Fibroblast of gingiva (primary cell): ENCODE measurements at regions not wholly inside any gene's neighbourhood (a gene's known extent, or its start where the extent isn't known, plus 50 kb on each side); places are given as distances from the start of the nearest gene placed in this dataset.
"Not testable (repeated sequence)": the region's sequence is repeated elsewhere in the genome, so short reads cannot be mapped to it uniquely, and the experiment has no call there.

Experiments used
- DNase-seq: peaks from one replicate; pipeline ENCODE4 v3.0.0-alpha.2; 2011; ENCODE audit warnings: low read depth

DNA sequence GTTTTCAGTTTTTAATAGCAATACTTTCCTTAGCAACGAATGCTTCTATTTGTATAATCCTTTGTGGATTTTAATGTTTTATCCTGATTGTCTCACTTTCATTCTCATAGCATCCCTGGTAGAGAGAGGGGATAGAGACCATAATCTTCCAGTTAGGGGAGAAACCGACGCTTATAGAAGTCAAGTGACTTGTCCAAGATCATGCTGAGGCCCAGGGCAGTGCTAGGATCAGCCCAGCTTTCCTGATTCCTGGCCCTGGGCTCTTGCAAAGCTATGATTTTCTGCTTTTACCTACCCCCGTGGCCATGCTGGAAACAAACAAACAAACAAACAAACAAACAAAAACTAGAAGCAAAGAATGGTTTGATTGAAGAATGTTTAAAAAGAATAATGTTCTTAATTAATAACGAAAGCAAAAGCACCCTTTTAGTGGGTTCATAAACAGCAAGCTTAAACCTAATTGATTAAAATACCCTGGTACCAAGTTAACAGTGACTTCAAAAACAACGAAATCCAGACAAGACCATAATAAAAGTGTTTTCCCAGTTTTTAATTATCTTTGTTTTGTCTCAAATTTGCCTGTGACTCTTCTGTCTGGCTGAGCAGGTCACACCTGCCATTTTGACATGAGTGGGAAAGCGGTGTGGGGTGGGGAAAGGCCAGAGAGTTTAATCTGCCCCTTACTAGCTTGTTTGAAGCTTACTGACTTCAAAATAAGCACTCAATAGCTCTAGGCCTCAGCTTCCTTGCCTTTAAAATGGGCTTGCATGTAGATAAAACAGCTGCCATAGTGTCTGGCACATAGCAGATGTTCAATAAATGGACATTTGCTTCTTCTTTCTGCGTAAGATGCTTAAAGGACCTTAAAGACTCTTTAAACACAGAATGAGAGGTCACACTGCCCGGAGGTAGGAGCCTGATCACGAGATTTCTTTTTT lies 116.6 kb upstream of the MYCN start:
- no peak for DNase-seq

DNA sequence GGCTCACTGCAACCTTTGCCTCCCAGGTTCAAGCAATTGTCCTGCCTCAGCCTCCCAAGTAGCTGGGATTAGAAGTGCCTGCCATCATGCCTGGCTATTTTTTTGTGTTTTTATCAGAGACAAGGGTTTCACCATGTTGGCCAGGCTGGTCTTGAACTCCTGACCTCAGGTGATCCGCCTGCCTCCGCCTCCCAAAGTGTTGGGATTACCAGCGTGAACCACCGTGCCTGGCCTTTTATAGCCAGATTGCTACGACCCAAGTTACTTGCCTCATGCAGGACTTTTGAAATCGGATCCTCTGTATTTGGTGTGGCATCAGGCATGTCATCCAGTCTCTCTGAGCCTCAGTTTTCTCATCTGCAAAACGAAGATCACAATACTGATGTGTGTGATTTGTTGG lies 115.9 kb upstream of the MYCN start:
- DNase-seq, result not testable (repeated sequence)

DNA sequence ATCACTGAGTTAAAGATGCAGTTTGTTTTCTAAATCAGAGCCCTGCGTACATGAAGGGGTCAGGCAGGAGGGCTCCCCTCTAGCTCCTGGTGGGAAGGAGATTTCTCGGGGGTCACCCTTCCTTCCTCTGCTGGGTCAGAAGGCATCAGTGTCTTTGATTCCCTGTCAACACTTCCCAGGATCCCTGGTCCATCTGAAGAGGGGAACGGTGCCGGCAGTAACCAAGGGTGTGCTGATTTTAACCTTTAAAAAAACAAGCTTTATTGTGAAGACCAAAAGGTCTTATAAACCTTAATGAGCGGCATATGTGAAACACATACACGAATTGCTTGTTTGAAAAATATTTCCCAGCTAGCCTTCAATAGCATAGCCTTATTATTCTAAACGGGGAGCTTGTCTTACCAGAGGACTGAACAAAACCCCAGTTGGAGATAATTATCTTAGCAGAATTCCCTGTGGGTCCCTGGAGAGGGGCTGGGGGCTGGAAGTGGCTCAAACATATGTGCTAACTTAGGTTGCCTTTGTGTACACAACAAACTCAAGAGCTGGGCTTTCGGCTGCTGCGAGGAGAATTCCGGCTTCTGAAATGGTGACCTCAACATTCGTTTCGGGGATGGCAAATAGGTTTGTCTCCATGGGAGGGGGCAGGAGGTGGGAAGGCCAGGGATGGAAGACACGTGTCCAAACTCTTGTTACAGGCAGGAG lies 114.9 kb upstream of the MYCN start:
- DNase-seq, result no peak

DNA sequence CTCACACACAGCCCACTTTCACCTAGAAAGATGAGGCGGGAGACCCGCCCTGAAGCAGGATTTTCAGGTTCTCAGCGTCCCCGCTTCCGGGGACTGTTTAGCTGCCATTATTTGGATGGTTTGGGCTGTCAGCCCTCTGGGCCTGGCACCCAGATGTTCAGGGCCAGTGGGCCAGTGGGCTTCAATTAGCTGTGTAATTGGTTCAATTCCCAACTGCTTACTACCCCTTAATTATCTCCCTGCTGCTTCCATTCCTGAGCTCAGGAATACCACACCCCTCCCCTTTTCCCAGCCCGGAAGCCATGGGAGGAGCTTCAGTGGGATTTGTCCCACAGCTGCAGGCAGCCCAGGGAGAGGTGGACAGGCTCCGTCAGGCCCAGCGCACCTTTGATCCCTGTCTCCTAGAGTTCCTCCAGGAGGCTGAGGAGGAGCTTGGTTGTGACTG lies 114.1 kb upstream of the MYCN start:
- DNase-seq, result no peak

DNA sequence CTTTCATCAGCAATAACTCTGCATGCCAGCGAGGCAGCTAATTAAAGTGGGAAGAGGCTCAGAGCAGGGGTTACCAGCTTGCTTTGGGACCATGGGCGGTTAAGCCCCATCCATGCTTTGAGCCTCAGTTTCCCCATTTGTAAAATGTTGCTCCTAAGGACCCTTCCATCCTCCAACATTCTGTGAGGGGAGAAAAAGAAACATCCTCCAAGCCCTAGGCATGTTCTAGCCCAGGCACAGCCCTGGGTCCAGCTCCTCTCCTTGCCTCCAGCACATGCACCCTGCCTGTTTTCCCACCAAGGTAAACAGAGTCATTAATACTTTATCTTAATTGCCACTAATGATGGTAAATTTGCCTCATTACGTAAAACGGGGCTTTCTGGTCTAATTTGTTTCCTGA lies 113.3 kb upstream of the MYCN start:
- no peak for DNase-seq

DNA sequence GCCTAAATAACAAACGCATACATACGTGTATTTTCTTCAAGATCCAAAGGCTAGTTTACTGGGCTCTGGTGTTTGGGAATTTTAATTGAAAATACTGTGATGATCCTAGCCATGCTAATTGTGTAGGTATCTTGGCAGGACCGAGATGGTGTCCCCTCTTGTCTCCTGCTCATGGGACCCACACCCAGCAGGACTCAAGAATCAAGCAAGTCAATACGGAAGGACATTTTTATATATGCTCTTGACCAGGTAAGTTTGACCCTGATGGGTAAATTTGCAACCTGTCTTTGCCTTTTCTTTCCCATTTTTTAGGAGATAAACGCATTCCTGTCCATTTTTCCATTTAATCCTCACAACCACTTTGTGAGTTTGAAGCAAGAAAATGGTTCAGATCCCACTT lies 111.8 kb upstream of the MYCN start:
- DNase-seq, result no peak

DNA sequence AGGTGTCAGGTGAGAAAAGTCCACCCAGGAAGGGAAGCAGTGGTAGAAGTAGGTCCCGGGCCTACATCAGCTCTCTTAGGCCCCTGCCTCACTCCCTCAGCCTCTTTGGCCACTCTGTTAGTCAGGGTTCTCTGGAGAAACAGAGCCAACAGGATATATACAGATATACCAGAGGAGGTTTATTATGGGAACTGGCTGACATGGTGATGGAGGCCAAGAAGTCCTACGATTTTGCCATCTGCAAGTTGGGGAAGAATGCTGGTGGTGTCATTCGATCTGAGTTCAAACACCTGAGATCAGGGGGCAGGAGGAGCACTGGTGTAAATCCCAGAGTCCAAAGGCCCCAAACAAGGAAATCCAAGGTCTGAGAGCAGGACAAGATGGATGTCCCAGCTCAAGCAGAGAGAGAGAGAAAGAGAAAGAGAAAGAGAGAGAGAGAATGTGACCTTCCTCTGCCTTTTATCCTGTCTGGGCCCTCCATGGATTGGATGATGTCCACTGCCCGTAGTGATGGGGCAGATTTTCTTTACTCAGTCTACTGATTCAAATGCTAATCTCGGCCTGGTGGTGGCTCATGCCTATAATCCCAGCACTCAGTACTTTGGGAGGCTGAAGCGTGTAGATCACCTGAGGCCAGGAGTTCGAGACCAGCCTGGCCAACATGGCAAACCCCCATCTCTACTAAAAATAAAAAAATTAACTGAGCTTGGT lies 111.1 kb upstream of the MYCN start:
- DNase-seq, result no peak

DNA sequence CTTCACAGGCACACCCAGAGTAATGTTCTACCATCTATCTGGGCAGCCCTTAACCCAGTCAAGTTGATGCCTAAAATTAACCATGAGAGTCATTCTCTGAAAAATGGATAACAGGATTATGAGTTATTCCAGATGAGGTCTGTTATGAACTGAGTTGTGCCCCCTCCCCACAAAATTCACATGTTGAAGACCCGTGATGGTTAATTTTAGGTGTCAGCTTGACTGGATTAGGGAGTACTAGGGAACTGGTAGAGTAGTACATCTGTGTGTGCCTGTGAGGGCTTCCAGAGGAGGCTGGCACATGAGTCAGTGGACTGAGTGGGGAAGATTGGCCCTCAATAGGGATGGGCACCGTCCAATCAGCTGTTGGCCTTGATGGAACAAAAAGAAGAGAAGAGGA lies 110.4 kb upstream of the MYCN start:
- no peak for DNase-seq

DNA sequence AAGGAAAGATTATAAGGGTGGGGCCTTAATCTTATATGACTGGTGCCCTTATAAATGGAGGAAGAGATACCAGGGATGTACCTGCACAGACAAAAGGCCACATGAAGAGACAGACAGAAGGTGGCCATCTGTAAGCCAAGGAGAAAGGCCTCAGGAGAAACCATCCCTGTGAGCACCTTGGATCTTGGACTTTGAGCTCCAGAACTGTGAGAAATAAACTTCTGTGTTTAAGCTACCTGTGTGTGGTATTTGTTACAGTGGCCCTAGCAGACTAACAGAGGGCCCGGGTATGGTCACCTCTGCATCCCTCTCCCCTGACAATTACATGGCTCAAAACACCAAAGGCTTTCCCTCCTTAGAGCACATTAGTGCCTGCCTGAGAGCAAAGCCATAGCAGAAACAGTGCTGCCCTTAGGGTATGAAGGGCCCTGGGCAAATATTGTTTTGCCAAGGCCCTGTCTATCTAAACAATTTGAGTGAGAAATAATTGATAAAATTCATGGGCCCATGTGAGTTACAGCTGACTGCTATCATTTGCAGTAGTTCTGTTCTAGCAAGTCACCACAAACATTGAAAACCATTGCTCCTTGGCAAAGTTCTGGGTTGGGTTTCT lies 109.3 kb upstream of the MYCN start:
- DNase-seq, result no peak

DNA sequence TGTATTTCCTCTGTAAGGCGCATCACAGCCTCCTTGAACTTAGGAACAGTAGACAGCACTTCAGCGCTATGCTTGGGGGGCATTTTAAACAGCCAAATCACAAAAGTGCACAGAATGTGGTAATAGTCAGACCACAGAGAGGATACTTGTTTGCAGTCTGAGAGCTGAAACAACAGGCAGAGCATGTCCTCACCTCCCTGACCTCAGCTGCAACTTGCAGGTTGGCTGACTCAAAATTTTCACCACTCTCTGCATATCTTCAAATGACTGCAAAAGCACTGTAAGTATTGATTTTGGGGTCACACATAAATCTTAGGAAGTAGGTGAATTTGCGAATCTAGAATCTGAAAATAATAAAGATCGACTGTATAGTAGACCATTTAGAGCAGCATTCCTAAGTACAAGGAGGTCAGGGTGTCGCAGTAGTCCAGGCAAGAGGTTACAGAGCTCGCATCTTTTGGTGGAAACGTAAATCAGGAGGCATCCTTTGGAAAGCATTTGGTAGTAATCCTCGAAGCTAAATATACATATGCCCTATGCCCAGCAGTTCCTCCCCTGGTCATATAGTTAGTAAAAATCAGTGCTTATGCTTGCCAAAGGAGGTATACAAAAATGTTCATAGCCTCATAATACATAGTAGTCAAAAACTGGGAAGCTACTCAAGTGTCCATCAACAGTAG lies 108.2 kb upstream of the MYCN start:
- no peak for DNase-seq

DNA sequence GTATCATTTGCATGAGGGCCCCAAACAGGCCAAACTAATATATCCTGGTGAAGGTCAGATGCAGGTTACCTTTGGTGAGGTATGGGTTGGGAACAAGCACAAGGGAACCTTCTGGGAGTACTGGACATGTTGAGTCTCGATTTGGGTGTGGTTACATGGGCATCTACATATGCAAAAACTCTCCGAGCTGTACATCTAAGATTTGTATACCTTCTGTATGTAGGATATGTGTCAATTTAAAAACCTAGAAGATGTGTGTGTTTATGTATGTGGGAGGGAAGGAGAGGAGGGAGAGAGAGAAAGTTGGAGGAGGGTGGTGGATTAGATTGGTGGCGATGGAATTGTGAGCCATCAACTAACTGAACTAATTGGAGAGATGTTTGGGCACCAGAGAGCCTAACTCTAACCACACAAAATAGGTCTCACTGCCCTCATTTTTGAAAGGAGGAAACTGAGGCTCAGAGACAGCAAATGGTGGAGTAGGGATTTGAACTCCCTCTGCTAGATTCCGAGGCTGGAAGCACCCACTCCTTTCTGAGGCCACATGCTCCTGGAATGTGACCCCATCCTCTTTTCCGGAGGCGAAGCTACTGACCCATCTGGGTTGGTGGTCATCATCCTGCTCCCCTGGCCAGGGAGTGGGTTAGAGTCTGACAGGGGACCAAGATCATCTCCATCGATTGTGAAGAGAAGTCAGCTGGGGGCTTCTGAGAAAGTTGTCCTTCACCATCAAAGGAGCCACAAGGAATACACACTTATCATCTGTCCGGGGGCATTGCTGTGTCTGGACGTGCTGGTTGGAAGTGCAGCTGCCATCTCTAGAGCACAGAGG lies 107.3 kb upstream of the MYCN start:
- no peak for DNase-seq

DNA sequence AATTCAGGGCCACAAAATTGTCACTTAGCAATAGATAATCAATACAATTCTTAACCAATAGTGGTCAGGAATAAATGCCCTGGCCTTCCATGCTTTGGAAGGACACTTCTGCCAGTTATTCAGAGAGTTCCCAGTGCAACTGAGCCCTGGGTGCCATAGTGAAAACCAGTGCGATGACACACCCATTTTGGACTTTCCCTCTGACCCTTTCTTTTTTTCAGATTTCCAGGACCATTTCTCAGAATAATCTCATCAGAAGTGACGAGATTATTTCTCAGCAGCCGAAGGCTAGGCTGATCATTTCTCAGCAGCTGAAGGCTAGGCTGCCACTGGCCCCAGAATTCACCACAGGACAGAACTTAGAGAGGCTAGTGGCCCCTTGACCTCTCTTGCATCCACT lies 106.6 kb upstream of the MYCN start:
- DNase-seq, result no peak

DNA sequence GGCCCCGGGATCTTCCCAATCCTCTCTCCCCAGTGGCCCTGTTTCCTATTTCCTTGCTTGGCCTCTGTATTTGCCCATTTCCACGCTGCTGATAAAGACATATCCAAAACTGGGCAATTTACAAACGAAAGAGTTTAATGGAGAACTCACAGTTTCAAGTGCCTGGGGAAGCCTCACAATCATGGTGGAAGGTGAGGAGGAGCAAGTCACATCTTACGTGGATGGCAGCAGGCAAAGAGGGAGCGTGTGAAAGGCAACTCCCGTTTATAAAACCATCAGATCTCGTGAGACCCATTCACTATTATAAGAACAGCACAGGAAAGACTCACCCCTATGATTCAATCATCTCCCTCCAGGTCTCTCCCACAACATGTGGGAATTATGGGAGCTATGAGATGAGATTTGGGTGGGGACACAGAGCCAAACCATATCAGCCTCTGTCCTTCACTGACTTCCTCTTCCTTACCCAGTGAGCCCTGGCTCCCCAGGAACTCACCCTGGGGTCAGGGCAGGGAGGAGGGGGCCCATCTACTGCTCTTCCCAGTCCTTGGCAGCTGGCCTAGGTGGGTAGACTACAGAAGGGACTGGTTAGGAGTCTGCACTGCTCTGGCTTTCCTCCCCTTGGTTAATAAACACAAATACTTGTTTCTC lies 105.8 kb upstream of the MYCN start:
- no peak for DNase-seq

DNA sequence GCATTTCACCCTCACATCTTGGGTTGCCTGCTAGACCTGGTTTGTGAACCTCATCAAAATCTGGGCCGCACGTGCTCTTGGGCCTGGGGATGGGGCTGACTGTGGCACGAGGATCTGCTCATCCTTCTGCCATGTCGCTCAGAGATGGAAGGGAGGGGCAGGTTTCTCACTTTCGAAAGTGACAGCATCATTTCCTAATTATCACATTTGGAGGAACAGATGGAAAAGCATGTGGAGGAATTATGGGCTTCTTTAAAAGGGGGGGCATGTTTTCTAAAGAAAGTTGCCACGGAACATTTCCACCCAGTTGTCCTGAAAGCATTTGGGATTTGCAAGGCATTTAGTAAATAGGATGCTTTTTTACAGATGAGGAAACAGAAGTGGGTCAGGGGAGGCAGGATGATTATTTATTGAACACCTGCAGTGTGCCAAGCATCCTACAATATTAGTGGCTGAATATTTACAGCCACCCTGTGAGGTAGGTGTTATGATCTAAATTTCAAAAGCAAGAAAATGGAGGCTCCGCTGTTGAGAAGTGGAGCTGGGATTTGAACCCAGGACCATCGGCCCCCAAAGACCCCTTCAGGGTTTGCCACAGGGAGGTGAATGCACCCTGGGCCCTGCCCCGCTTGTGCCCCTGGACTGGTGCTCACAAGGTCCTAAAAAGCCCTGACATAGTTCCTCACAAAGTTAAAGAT lies 104.2 kb upstream of the MYCN start:
- no peak for DNase-seq

DNA sequence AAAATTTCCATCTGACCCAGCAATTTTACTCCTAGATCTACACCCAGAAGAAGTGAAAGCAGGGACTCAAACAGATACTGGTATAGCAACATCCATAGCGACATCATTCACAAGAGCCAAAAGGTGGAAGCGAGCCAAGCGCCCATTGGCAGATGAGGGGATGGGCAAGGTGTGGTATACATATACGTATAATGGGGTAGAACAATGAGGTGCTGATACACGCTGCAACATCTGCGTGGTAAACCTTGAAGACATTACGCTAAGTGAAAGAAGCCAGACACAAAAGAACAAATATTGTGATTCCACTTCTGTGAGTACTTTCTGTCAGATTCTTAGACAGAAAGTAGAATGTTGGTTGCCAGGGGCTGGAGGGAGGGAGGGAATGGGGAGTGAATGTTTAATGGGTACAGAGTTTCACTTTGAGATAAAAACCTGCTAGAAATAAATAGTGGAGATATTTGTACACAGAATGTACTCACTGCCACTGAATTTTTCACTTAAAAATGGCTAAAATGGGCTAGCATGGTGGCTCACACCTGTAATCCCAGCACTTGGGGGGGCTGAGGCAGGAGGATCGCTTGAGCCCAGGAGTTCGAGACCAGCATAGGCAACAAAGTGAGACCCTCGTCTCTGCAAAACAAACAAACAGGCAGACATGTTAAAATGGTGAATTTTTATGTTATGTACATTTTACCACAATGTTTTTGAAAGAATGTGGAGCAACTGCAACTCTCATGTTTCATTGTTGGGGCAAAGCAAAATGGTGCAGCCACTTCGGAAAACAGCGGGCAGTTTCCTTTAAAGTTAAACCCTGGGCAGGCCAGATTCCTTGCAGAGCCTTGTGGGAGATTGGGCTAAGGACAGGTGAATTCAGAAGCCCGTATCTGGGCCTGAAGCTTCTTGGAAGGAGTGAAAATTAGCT lies 103.4 kb upstream of the MYCN start:
- no peak for DNase-seq

DNA sequence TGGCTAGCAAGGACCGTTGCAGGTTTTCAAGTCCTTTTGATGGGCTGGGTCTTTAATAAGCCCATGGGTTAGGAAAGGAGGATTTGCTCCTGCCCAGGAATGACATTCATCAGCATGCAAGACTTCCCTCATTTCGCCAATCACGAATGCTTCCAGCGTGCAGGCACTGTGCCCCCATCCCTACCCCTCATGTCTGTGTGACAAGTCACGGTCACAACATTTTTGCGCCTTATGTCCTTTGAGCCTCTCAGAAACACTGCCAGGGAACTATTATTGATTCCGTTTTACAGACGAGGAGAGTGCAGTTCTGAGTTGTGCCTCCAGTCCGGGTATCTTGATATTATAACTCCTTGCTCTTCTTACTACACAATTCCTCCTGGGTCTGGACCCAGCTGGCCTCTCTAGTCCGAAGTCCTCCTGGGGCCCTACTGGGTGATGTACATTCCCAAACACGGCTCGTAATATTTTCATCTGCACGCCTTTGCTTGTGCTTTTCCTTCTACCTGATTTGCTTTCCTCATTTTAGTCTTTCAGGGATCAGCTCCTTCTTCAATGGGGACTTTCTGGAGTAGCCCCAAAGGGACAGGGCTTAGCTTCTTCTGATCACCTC lies 101.8 kb upstream of the MYCN start:
- DNase-seq, result no peak

DNA sequence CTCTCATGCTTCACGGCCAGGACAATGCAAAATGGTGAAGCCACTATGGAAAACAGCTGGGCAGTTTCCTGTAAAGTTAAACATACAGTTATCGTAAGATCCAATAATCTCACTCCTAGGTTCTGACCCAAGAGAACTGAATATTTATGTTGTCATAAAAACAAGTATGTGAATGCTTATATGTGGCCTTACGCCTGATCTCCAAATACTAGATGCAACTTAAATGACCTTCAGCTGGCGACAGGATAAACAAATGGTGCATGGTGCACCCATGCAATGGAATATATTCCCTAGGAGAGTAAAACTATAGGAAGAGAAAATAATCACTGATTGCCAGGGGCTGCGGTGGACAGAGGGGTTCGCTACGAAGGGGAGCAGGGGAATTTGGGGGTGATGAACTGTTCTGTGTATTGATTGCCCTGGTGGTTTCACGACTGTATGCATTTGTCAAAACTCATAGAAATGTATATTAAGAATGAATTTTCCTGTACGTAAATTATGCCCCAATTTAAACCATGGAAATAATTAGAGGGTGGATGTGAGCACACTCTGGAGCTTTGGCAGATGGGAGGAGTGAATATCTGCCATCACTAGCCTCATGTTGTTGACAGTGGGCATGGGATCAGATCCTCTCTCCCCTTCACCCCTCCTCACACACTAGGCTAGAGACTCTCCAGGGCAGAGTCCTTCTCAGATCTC lies 100.8 kb upstream of the MYCN start:
- DNase-seq, result no peak

DNA sequence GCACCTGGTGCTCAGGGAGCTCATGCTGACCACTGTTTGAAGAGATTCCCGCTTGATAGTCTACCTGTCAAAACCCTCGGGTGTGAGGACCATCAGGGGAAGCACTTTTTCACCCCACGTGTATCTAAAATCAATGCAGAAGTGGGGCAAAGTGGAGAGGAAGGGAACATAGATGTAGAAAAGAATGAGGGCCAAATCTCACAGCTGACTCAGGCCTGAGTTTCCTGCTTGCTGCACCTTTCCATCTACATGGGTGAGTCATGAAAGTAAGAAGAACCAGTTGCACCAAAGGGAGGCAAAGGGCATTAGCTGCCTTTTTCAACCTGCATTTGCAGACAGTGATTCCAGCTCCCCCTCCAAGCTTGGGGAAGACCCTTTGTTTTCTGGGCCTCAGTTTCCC lies 100.2 kb upstream of the MYCN start:
- no peak for DNase-seq
